Type B pancreatic cell (in vitro differentiated cells): ENCODE measurements at regions not wholly inside any gene's neighbourhood (a gene's known extent, or its start where the extent isn't known, plus 50 kb on each side); places are given as distances from the start of the nearest gene placed in this dataset.
"Not testable (repeated sequence)": the region's sequence is repeated elsewhere in the genome, so short reads cannot be mapped to it uniquely, and the experiment has no call there.

Source experiments
- DNase-seq: peaks from one replicate; pipeline ENCODE4 v3.0.0; 2021; ENCODE audit warnings: mixed read lengths; ENCODE audit not compliant: unreplicated experiment; ENCODE audit errors: extremely low spot score
- H3K27ac Mint-ChIP-seq: 2 replicates; pipeline ENCODE4 v1.8.0; 2021; ENCODE audit warnings: mild to moderate bottlenecking, mixed read lengths
- H3K27me3 Mint-ChIP-seq: 2 replicates; pipeline ENCODE4 v1.8.0; 2021; ENCODE audit warnings: mixed read lengths
- H3K36me3 Mint-ChIP-seq: 2 replicates; pipeline ENCODE4 v1.8.0; 2021; ENCODE audit warnings: mixed read lengths
- H3K4me1 Mint-ChIP-seq: one replicate; pipeline ENCODE4 v1.8.0; 2021; ENCODE audit warnings: mixed read lengths; ENCODE audit not compliant: unreplicated experiment
- H3K4me3 Mint-ChIP-seq: 2 replicates; pipeline ENCODE4 v1.8.0; 2021; ENCODE audit warnings: mild to moderate bottlenecking, mixed read lengths
- H3K9me3 Mint-ChIP-seq: 2 replicates; pipeline ENCODE4 v1.8.0; 2021; ENCODE audit warnings: mixed read lengths
- TF ChIP-seq, protein P1 (sequence below): fragments of 200-600 bp; sonication (generic); conservative IDR thresholded peaks from 2 replicates; pipeline ENCODE4 v1.5.0; 2021; ENCODE audit warnings: antibody characterized with exemption, mild to moderate bottlenecking

GRCh38 chr15:99493461-99493860, 72.3 kb upstream of the MEF2A start:
- TF ChIP-seq, protein P1, sequence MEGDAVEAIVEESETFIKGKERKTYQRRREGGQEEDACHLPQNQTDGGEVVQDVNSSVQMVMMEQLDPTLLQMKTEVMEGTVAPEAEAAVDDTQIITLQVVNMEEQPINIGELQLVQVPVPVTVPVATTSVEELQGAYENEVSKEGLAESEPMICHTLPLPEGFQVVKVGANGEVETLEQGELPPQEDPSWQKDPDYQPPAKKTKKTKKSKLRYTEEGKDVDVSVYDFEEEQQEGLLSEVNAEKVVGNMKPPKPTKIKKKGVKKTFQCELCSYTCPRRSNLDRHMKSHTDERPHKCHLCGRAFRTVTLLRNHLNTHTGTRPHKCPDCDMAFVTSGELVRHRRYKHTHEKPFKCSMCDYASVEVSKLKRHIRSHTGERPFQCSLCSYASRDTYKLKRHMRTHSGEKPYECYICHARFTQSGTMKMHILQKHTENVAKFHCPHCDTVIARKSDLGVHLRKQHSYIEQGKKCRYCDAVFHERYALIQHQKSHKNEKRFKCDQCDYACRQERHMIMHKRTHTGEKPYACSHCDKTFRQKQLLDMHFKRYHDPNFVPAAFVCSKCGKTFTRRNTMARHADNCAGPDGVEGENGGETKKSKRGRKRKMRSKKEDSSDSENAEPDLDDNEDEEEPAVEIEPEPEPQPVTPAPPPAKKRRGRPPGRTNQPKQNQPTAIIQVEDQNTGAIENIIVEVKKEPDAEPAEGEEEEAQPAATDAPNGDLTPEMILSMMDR = no peak
- peaks cover 14% of the 10 kb centered on the region for H3K27me3 Mint-ChIP-seq
- no peaks in the 10 kb centered on the region for H3K36me3 Mint-ChIP-seq
- H3K27ac Mint-ChIP-seq = no peak overlapping the region
- H3K4me1 Mint-ChIP-seq = peaks cover 9% of the 10 kb centered on the region
- H3K4me3 Mint-ChIP-seq = no peak overlapping the region
- DNase-seq = no peak
- peaks cover 22% of the 10 kb centered on the region for H3K9me3 Mint-ChIP-seq

DNA sequence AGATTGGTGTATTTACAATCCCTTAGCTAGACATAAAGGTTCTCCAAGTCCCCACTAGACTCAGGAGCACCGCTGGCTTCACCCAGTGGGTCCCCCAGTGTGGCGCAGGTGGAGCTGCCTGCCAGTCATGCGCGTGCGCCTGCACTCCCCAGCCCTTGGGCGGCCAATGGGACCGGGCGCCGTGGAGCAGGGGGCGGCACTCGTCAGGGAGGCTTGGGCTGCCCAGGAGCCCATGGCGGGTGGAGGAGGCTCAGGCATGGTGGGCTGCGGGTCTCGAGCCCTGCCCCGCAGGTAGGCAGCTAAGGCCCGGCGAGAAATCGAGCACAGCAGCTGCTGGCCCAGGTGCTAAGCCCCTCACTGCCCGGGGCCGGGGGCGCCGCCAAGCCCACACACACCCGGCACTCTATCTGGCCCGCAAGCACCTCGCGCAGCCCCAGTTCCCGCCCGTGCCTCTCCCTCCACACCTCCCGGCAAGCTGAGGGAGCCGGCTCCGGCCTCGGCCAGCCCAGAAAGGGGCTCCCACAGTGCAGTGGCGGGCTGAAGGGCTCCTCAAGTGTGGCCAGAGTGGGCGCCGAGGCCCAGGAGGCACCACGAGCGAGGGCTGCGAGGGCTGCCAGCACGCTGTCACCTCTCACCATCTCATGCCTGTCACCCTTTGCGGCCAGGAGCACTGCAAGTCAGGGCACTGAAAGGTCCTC, 71.1 kb upstream of the MEF2A start:
- H3K4me3 Mint-ChIP-seq, H3K4me1 Mint-ChIP-seq: not testable (repeated sequence)
- peaks cover 34% of the 10 kb centered on the region for H3K9me3 Mint-ChIP-seq

GRCh38 chr15:99495430-99496301, 70.1 kb upstream of the MEF2A start:
- TF ChIP-seq, protein P1 = no peak
- H3K27me3 Mint-ChIP-seq = peaks cover 7% of the 10 kb centered on the region
- peaks cover 34% of the 10 kb centered on the region for H3K9me3 Mint-ChIP-seq
- peak overlapping the region; percentile 61 for H3K27ac Mint-ChIP-seq
- no peaks in the 10 kb centered on the region for H3K36me3 Mint-ChIP-seq
- H3K4me1 Mint-ChIP-seq = peaks cover 9% of the 10 kb centered on the region
- no peak for DNase-seq
- H3K4me3 Mint-ChIP-seq = no peak overlapping the region

More for the DNA sequence above, 71.1 kb upstream of the MEF2A start:
- not testable (repeated sequence) for DNase-seq, H3K27ac Mint-ChIP-seq, H3K36me3 Mint-ChIP-seq
- H3K27me3 Mint-ChIP-seq = peaks cover 10% of the 10 kb centered on the region

GRCh38 chr15:99496302-99496629, 69.5 kb upstream of the MEF2A start:
- no peak for DNase-seq
- peaks cover 9% of the 10 kb centered on the region for H3K4me1 Mint-ChIP-seq
- H3K27me3 Mint-ChIP-seq = peaks cover 3% of the 10 kb centered on the region
- no peaks in the 10 kb centered on the region for H3K36me3 Mint-ChIP-seq
- peaks cover 29% of the 10 kb centered on the region for H3K9me3 Mint-ChIP-seq
- peak overlapping the region; percentile 61 for H3K27ac Mint-ChIP-seq
- H3K4me3 Mint-ChIP-seq = no peak overlapping the region
- TF ChIP-seq, protein P1 = no peak

- Mint-ChIP-seq H3K4me1 (peaks cover 3% of the 10 kb centered on the region), H3K27ac (no peak overlapping the region), H3K36me3 (no peaks in the 10 kb centered on the region), H3K9me3 (peaks cover 22% of the 10 kb centered on the region), H3K27me3 (no peaks in the 10 kb centered on the region), H3K4me3 (no peak overlapping the region)
- DNase-seq = no peak
- TF ChIP-seq, protein P1 = no peak
Measured at GRCh38 chr15:99502182-99502581, 63.6 kb upstream of the MEF2A start.

DNA sequence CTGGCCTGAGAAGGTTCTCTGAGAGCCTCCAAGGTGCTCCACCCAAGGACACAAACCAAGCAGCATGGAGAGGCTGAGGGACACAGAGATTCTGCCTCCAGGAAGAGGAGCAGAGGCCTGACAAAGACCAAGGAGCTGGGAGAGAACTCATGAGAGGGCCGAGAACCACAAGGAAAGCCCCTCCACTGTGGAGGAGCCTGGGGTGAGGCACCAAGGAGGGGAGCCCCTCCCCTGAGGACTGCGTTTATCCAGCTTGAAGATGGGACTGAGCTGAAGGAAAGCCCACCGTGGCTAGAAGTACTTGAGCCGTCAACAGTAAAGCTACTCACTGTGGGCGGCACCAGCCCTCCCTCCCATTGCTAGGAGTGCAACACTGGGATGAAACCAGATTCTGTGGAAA, 63.1 kb upstream of the MEF2A start:
- no peaks in the 10 kb centered on the region for H3K36me3 Mint-ChIP-seq
- H3K27ac Mint-ChIP-seq = no peak overlapping the region
- TF ChIP-seq, protein P1 = no peak

More for the DNA sequence above, 63.1 kb upstream of the MEF2A start:
- peaks cover 18% of the 10 kb centered on the region for H3K9me3 Mint-ChIP-seq
- no peak overlapping the region for H3K4me3 Mint-ChIP-seq
- no peak for DNase-seq
- no peaks in the 10 kb centered on the region for H3K27me3 Mint-ChIP-seq
- H3K4me1 Mint-ChIP-seq = peaks cover 4% of the 10 kb centered on the region
